Keratinocyte (primary cell): ENCODE measurements at regions not wholly inside any gene's neighbourhood (a gene's known extent, or its start where the extent isn't known, plus 50 kb on each side); places are given as distances from the start of the nearest gene placed in this dataset.

ENCODE experiments used
- DNase-seq: peaks from one replicate; pipeline ENCODE4 v3.0.0-alpha.2; 2011; ENCODE audit warnings: low read depth, missing footprints, low spot score
- FAIRE-seq: peaks from 2 replicates; lab custom pipeline; 2011; peaks lifted over from hg19 to GRCh38; lab: Jason Lieb, UNC
- H2AFZ ChIP-seq: 2 replicates; pipeline ENCODE4 v1.6.0; 2012; ENCODE audit warnings: low read length, control low read depth, inconsistent platforms; ENCODE audit not compliant: control insufficient read depth
- H3K27ac ChIP-seq: 2 replicates; pipeline ENCODE4 v1.5.1; 2011; ENCODE audit warnings: low read length; ENCODE audit not compliant: control insufficient read depth, insufficient read depth
- H3K27me3 ChIP-seq: 3 replicates; pipeline ENCODE4 v1.6.0; 2011; ENCODE audit warnings: low read length; ENCODE audit not compliant: control insufficient read depth, insufficient read depth; ENCODE audit errors: extremely low read depth
- H3K36me3 ChIP-seq, 2 experiments: 2 replicates in 1 of 2; 3 replicates in 1 of 2; pipeline ENCODE4 v1.5.1; 2011; ENCODE audit warnings: low read length in 2 of 2, mild to moderate bottlenecking in 1 of 2; ENCODE audit not compliant: control insufficient read depth in 2 of 2, insufficient read depth in 2 of 2; ENCODE audit errors: extremely low read depth in 1 of 2
- H3K4me1 ChIP-seq: 3 replicates; pipeline ENCODE4 v1.5.1; 2011; ENCODE audit warnings: low read length; ENCODE audit not compliant: control insufficient read depth, insufficient read depth; ENCODE audit errors: extremely low read depth
- H3K4me2 ChIP-seq: 3 replicates; pipeline ENCODE4 v1.6.0; 2011; ENCODE audit warnings: low read depth, low read length; ENCODE audit not compliant: control insufficient read depth, insufficient read depth; ENCODE audit errors: extremely low read depth
- H3K4me3 ChIP-seq, 3 experiments: fragments of 200-600 bp in 1 of 3; sonication (generic) in 1 of 3; 2 replicates in 2 of 3; 3 replicates in 1 of 3; pipeline ENCODE4 v1.5.1; 2011 to 2016; ENCODE audit warnings: low read length in 3 of 3, mild to moderate bottlenecking in 3 of 3, control low read depth in 2 of 3, inconsistent platforms in 1 of 3, low read depth in 1 of 3, mixed read lengths in 1 of 3, mixed run types in 1 of 3, moderate library complexity in 1 of 3; ENCODE audit not compliant: control insufficient read depth in 2 of 3, insufficient read depth in 2 of 3; ENCODE audit errors: extremely low read depth in 1 of 3
- H3K79me2 ChIP-seq: 2 replicates; pipeline ENCODE4 v1.6.0; 2012; ENCODE audit warnings: low read length; ENCODE audit not compliant: control insufficient read depth, insufficient read depth
- H3K9ac ChIP-seq: 3 replicates; pipeline ENCODE4 v1.6.0; 2011; ENCODE audit warnings: low read length; ENCODE audit not compliant: control insufficient read depth, insufficient read depth; ENCODE audit errors: extremely low read depth
- H3K9me1 ChIP-seq: 3 replicates; pipeline ENCODE4 v1.6.0; 2011; ENCODE audit warnings: low read length; ENCODE audit not compliant: control insufficient read depth, insufficient read depth; ENCODE audit errors: extremely low read depth
- H3K9me3 ChIP-seq: 2 replicates; pipeline ENCODE4 v1.5.1; 2012; ENCODE audit warnings: low read depth, low read length; ENCODE audit not compliant: control insufficient read depth
- H4K20me1 ChIP-seq: 3 replicates; pipeline ENCODE4 v1.6.0; 2011; ENCODE audit warnings: low read length; ENCODE audit not compliant: control insufficient read depth, insufficient read depth; ENCODE audit errors: extremely low read depth
- CTCF ChIP-seq, 3 experiments: IDR thresholded peaks in 1 of 3; conservative IDR thresholded peaks in 1 of 3; optimal IDR thresholded peaks in 1 of 3; 2 replicates in 2 of 3; 3 replicates in 1 of 3; pipeline versions ENCODE3 to v1.5.1; 2011; ENCODE audit warnings: low read length in 3 of 3, mild to moderate bottlenecking in 3 of 3, moderate library complexity in 2 of 3, control low read depth in 1 of 3, inconsistent platforms in 1 of 3; ENCODE audit not compliant: insufficient read depth in 2 of 3; ENCODE audit errors: extremely low read depth in 1 of 3
- EZH2 ChIP-seq: IDR thresholded peaks from one replicate; pipeline ENCODE4 v1.6.1; 2012; ENCODE audit warnings: inconsistent platforms, mild to moderate bottlenecking, low read length, moderate library complexity
- dilution Hi-C: fragments of 300-500 bp; cut with MboI; formaldehyde crosslinking; loops from one replicate; pipeline ENCODE4 v1.7.0; 2020; ENCODE audit warnings: low sequenced_read_pairs; ENCODE audit not compliant: extremely low pct_ligation_motif_present

DNA sequence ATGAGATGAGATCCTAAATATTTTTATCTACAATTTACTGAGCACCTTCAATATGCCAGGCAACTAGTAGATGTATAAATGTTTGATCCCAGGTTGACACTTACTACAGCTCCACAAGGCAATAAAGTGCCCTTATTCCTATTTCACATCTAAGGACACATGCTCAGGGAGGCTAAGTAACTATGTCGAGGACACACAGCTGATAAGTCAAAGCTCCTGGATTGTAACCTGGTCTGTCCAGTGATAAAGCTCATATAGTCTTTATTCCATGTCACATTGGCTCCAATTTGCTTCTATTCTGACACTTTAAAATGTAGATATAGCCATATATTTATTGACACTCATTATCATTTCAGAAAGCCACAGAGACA is 93.8 kb upstream of the BMAL1 start:
- Histone ChIP-seq H3K9me3 (no peaks in the 10 kb centered on the region), H2AFZ (no peak overlapping the region), H3K27ac (no peak overlapping the region), H3K4me2 (no peak overlapping the region), H3K4me1 (peaks cover 7% of the 10 kb centered on the region), H3K9me1 (no peaks in the 10 kb centered on the region), H3K4me3 (no peak overlapping the region), H3K27me3 (no peaks in the 10 kb centered on the region), H4K20me1 (no peaks in the 10 kb centered on the region), H3K79me2 (no peaks in the 10 kb centered on the region), H3K9ac (no peak overlapping the region), H3K36me3 (no peaks in the 10 kb centered on the region)
- dilution Hi-C loops: no loop called here
- TF ChIP-seq EZH2 (no peak), CTCF (optimal IDR thresholded peaks at IDR 0.05 in 1 of 3, IDR thresholded peaks at IDR 0.05 in 1 of 3, conservative IDR thresholded peaks at IDR 0.05 in 1 of 3; ENCODE audit: extremely low read depth in 1 of 3, insufficient read depth in 2 of 3, low read length in 3 of 3) (no peak)
- FAIRE-seq: no peak
- DNase-seq: no peak

- Histone ChIP-seq H3K9ac (no peak overlapping the region), H3K27me3 (no peaks in the 10 kb centered on the region), H3K4me2 (no peak overlapping the region), H2AFZ (no peak overlapping the region), H3K9me3 (no peaks in the 10 kb centered on the region), H4K20me1 (no peaks in the 10 kb centered on the region), H3K79me2 (no peaks in the 10 kb centered on the region), H3K27ac (no peak overlapping the region), H3K36me3 (no peaks in the 10 kb centered on the region), H3K9me1 (no peaks in the 10 kb centered on the region), H3K4me1 (peaks cover 7% of the 10 kb centered on the region), H3K4me3 (no peak overlapping the region)
- DNase-seq: no peak
- TF ChIP-seq CTCF (optimal IDR thresholded peaks at IDR 0.05 in 1 of 3, IDR thresholded peaks at IDR 0.05 in 1 of 3, conservative IDR thresholded peaks at IDR 0.05 in 1 of 3; ENCODE audit: extremely low read depth in 1 of 3, insufficient read depth in 2 of 3, low read length in 3 of 3) (no peak), EZH2 (no peak)
- dilution Hi-C loops: no loop called here
- no peak for FAIRE-seq
These were observed 93.2 kb upstream of the BMAL1 start for GRCh38 chr11:13184295-13184794.
